HL-60/S4 (cell line): ENCODE measurements at regions not wholly inside any gene's neighbourhood (a gene's known extent, or its start where the extent isn't known, plus 50 kb on each side); places are given as distances from the start of the nearest gene placed in this dataset.
"Not testable (repeated sequence)": the region's sequence is repeated elsewhere in the genome, so short reads cannot be mapped to it uniquely, and the experiment has no call there.

Source experiments
- in situ Hi-C: fragments of 300-500 bp; cut with MboI; formaldehyde crosslinking; loops from 2 replicates; pipeline ENCODE4 v1.14.3; 2022; ENCODE audit warnings: low sequenced_read_pairs

- in situ Hi-C loops: no loop called here
Observed at GRCh38 chr6:9085054-9085708, 649.8 kb upstream of the SLC35B3 start.

GRCh38 chr6:9083108-9083507 is 647.8 kb upstream of the SLC35B3 start:
- in situ Hi-C loops: no loop called here

GRCh38 chr6:9066726-9067125 is 631.4 kb upstream of the SLC35B3 start:
- in situ Hi-C loops: no loop called here

GRCh38 chr6:9064156-9064555 is 628.8 kb upstream of the SLC35B3 start:
- in situ Hi-C loops: no loop called here

- in situ Hi-C loops: no loop called here
Observed at GRCh38 chr6:9062596-9062995, 627.3 kb upstream of the SLC35B3 start.

- in situ Hi-C loops: no loop called here
Observed at GRCh38 chr6:9057937-9058336, 622.6 kb upstream of the SLC35B3 start.

- in situ Hi-C loops: no loop called here
Observed at GRCh38 chr6:9056556-9056955, 621.2 kb upstream of the SLC35B3 start.

GRCh38 chr6:9044426-9044825 is 609.1 kb upstream of the SLC35B3 start:
- in situ Hi-C loops: no loop called here

- in situ Hi-C loops: no loop called here
Observed at GRCh38 chr6:9040718-9041117, 605.4 kb upstream of the SLC35B3 start.

- in situ Hi-C loops: no loop called here
Observed at GRCh38 chr6:9039258-9039657, 603.9 kb upstream of the SLC35B3 start.

- in situ Hi-C loops: no loop called here
Observed at GRCh38 chr6:9028086-9028485, 592.7 kb upstream of the SLC35B3 start.

- in situ Hi-C loops: no loop called here
Observed at GRCh38 chr6:9025796-9026394, 590.5 kb upstream of the SLC35B3 start.

GRCh38 chr6:9025228-9025627 is 589.9 kb upstream of the SLC35B3 start:
- in situ Hi-C loops: no loop called here

GRCh38 chr6:9024246-9024645 is 588.9 kb upstream of the SLC35B3 start:
- in situ Hi-C loops: not testable (repeated sequence)

GRCh38 chr6:9020001-9020400 is 584.7 kb upstream of the SLC35B3 start:
- in situ Hi-C loops: no loop called here

GRCh38 chr6:9009931-9010330 is 574.6 kb upstream of the SLC35B3 start:
- in situ Hi-C loops: no loop called here

GRCh38 chr6:9007027-9007426 is 571.7 kb upstream of the SLC35B3 start:
- in situ Hi-C loops: no loop called here

GRCh38 chr6:9002833-9003232 is 567.5 kb upstream of the SLC35B3 start:
- in situ Hi-C loops: no loop called here

- in situ Hi-C loops: loop anchor here (25.0 kb wide), 1 partner anchor 1442 kb away; no protein-coding TSS in a partner anchor
Observed at GRCh38 chr6:8995156-8995555, 559.8 kb upstream of the SLC35B3 start.

- in situ Hi-C loops: loop anchor here (25.0 kb wide), 1 partner anchor 1444 kb away; no protein-coding TSS in a partner anchor
Observed at GRCh38 chr6:8993111-8993510, 557.8 kb upstream of the SLC35B3 start.

- in situ Hi-C loops: loop anchor here (25.0 kb wide), 1 partner anchor 1445 kb away; no protein-coding TSS in a partner anchor
Observed at GRCh38 chr6:8991844-8992243, 556.5 kb upstream of the SLC35B3 start.

GRCh38 chr6:8990075-8990474 is 554.7 kb upstream of the SLC35B3 start:
- in situ Hi-C loops: loop anchor here (25.0 kb wide), 1 partner anchor 1447 kb away; no protein-coding TSS in a partner anchor
